ENCODE measurements at regions not wholly inside any gene's neighbourhood (a gene's known extent, or its start where the extent isn't known, plus 50 kb on each side); places are given as distances from the start of the nearest gene placed in this dataset.
A peak's percentile ranks its signal among the peaks of the same experiment; 100 is the strongest.
"Not testable (repeated sequence)": the region's sequence is repeated elsewhere in the genome, so short reads cannot be mapped to it uniquely, and the experiment has no call there.

DNA sequence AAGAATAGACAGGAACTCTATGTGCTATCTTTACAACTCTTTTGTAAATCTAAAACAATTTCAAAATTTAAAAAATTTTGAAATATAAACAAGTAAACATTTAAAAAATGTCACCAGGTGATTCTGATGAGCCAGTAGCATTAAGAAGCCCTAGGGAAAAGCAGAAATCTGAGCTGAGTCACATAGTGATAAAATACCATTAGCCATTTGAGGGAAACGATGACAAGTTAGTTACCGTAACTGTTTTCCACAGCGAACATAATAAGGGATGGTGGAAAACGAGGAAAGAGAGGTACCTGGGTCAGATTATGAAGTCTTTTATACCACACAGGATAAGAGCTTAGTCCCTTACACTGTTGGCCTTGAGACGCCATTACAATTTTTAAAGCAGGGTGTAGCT is 55.5 kb downstream of the PRR15 start:
- peak; percentile 34 for DNase-seq (ENCODE audit: low read depth)

DNA sequence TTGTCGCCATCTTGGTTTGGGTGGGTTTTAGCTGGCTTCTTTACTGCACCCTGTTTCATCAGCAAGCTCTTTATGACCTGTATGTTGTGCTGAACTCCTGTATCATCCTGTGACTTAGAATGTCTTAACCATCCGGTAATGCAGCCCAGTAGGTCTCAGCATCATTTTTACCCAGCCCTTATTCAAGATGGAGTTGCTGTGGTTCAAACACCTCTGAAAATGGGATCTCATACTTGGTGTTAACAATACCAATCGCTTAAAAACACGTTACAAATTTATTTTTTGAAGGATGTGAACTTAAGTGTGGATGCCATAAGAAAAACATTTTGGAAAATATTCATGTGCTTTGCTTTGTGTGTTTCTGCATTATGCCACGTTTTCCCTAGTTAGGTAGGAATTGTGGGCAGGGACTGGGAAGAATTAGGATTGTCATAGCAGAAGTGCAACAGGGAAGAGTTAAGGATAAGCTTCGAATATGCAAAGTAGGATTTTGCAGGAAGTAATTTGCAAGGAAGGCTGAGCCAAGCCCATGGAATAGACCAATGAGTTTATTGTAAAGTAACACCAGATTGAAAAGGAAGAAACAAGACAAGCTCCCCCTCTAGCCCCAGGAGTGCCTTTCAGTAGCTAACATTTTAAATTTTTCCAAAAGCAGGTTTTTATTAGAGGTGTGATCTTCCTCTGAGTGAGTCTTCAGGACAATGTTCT is 56.4 kb downstream of the PRR15 start:
- no peak for DNase-seq (ENCODE audit: low read depth)

DNA sequence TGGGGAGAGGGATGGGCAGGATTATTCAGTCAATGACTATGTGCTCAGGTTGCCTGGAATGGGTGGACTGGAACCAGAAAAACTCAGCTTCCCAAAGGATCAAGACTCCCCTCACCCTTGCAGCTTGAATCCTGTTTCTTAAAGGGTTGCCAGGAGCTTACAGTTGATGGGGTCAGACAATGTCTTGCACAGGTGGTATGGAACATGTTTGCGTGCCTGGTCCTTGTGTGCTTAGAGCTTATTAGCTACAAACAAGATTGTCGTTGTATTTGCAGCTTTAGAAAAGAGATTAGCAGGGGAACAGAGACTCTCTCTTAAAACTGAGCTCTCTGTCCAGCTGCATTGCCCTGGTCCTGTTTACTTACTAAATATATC is 56.9 kb downstream of the PRR15 start:
- no peak for DNase-seq (ENCODE audit: low read depth)

DNA sequence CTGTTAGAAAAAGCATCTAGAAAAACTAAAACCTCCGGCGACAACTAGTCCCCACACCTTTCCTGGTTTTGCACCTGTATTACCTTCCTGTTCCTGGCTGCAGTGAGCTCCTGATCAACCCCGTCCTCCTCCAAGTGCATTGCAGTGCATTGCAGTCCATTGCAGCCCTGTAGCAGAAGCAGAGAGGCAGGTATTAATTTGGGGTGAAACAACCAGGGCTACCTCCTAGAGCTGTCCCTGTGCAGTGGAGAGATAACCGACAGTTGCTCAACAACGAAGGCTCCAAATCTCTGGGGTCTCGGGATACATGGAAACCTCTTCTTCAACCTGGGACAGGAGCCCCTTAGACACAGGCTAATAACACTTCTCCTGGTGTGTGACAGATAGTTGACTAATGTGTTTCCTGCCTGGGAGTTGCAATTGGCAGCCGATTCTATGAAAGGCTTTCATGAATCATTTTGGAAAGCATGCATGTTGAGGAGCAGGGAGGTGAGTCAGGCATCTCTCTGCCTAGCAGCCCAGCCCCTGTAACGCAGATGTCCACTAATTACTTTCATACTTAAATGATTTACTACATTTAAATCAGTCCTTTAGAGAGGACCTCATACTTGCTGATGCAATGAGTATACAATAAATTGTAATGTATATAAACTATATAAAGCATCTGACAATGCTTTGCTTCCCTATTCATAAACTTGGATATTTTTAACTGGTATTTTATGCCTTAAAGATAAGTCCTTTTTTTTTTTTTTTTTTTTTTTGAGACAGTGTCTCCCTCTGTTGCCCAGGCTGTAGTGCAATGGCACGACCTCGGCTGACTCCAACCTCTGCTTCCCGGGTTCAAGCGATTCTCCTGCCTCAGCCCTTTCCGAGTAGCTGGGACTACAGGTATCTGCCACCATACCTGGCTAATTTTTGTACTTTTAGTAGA is 59.0 kb downstream of the PRR15 start:
- peak; percentile 94 for DNase-seq (ENCODE audit: low read depth)

DNA sequence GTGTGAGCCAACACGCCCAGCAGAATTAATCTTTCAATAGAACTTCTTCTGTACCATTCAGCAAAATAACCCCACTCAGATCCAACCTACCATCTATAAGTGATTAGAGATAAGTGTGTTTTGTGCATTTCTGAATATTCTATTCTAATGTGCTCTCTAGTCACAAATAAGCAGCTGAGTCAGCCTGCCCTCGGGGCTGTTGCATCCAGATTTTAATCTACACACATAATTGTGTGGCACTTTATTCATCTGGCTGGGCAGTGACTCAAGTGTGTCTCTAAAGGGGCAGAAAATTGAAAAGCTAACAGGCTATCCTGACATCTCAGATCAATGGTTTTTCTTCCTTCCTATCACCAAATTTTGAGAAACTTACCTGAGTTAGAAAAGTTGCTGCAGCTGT is 60.3 kb downstream of the PRR15 start:
- DNase-seq (ENCODE audit: low read depth), result peak; percentile 93

DNA sequence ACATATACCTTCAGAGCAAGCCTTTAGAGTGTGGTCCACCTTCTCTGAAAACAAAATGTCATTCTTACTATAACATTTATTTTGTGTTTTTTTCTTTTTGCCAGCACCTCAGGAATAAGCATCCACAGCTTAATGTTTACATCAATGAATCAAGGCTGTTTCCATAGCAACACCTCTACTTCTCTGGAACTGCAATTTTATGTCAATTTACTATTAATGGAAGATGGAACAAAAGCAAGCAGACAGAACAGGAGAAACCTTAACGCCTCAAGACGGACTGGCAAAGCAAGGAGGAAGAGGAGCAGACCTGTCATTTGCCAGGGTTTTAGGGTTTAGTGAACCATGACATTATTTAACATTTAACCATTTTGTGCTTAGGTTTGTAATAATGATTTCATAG is 63.1 kb downstream of the PRR15 start:
- DNase-seq (ENCODE audit: low read depth), result no peak

- DNase-seq (ENCODE audit: low read depth), result no peak
These were observed 64.0 kb downstream of the PRR15 start for GRCh38 chr7:29627631-29628030.

GRCh38 chr7:29629507-29629906 is 65.9 kb downstream of the PRR15 start:
- DNase-seq (ENCODE audit: low read depth), result no peak

DNA sequence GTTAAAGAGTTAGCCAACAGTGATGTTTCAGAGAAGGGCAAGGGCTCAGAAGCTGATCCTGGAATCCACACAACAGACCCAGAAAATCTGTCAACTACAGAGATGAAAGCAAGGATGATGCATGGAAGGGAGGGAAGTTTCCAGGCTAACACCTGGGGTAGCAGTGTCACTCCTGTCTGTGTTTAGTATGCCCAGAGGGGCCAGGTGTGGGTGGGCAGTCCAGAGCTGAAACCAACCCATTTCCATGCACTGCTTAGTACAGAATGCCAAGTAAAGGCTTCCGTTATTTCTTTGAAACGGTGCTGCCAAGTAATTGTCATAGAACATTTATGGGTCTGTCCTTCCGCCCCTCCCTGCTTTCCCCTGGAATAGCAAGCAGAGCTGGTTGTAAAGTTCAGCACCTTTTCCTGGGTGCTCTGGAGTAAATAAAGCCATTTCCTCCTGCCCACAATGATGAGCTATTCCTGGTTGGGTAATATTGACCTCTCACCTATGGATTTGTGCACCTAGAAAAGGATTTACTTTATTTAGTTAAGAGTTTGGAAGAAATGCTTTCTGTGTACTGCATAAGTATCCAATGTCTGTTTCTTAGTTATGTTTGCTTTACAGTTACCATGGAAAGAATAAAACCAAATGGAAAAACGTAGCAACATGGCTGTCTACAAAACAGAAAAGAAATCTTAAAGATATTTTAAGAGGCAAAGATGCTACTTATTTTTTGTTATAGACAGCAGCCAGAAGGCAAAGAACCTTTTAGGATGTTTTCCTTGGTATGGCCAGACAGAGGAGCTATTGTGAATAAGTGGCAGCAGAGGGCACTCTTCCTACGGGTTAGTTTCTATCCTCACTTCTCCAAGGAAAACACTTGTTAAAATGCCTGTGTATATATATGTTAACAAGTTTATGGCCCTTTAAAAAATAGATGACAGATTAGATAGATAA is 71.7 kb downstream of the PRR15 start:
- DNase-seq (ENCODE audit: low read depth), result peak; percentile 58

DNA sequence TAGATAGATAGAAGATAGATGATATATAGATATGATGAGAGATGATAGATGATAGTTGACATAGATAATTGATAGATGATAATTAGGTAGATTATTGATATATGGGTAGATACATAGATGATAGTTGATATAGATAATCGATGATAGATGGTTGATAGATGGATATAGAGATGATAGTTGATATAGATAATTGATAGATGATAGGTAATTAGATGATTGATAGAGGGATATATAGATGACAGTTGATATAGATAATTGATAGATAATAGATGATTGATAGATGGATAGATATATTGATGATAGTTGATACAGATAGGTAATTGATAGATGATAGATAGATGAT is 72.3 kb downstream of the PRR15 start:
- DNase-seq (ENCODE audit: low read depth), result no peak

- no peak for DNase-seq (ENCODE audit: low read depth)
These were observed 73.7 kb downstream of the PRR15 start for GRCh38 chr7:29637374-29637773.

GRCh38 chr7:29638841-29639240 is 75.2 kb downstream of the PRR15 start:
- peak; percentile 40 for DNase-seq (ENCODE audit: low read depth)

GRCh38 chr7:29639386-29639785 is 75.8 kb downstream of the PRR15 start:
- DNase-seq (ENCODE audit: low read depth), result no peak

GRCh38 chr7:29639886-29640595 is 76.4 kb downstream of the PRR15 start:
- DNase-seq (ENCODE audit: low read depth), result no peak

DNA sequence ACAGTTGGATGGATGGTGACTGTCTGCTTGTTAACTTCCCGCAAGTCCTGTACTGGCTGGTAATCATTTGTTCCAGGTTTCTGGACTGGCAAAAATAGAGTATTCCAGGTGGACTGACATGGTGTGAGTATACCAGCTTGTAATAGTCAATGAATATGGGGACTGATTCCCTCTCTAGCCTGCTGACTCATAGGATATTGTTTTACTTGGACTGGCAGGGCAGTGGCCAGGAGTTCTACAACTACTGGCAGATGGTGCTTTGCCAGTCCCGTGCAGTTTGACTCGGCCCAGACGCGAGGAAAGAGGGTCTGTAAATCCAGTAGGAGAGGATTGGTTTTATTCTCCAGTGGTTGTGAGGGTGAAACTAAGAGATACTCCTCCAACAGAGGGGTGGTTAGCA is 78.0 kb downstream of the PRR15 start:
- peak; percentile 25 for DNase-seq (ENCODE audit: low read depth)

- peak; percentile 19 for DNase-seq (ENCODE audit: low read depth)
These were observed 79.0 kb downstream of the PRR15 start for GRCh38 chr7:29642494-29643155.

DNA sequence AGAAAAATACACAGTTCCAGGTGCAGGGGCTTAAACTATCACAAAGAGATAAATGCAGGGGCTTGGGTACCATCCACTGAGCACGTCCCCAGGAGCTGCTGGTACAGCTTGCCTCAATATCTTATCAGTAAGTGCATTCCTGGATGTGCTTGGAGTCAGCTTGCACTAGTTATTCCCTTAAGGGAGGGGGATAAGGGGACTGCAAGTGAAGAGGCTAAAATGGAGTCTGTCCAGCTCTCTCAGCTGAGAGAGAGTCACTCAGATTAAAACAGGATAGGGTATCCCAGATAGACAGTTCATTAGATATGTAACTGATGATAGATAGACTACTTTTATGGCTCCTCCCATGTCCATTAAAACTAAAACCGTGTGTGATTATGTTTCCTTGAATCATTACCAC is 82.5 kb downstream of the PRR15 start:
- not testable (repeated sequence) for DNase-seq (ENCODE audit: low read depth)

- DNase-seq (ENCODE audit: low read depth), result no peak
These were observed 83.5 kb downstream of the PRR15 start for GRCh38 chr7:29647020-29647654.

GRCh38 chr7:29647691-29648210 is 84.1 kb downstream of the PRR15 start:
- not testable (repeated sequence) for DNase-seq (ENCODE audit: low read depth)

DNA sequence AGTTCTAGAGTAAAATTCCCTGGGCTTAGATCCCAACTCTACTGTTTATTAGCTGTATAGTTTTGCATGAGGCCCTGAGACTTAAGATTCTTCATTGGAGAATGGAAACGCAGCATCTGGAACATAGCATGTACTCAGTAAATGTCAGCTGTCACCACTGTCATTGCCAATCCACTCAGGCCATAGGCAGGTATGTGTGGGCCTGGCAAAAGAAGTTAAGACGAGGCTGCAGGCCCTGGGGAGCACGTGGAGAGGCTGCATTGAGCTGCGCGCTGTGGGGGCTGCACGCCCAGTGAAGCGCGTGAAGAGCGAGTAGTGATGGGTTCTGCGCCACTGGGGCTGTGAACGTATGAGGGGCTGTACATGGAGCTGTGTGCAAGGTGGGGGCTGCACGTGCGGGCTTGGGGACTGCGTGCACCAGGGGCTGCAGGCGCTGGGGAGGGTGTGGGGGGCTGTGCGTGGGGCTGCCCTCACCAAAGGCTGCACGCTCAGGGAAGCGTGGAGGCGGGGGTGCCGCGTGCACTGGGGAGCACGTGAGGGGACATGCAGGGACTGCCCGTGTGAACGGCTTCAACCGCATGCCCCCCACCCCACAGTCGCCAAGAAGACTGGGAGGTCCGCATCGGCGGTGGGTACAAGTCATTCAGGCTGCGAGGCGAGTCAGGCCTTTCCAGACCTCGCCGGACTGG is 85.5 kb downstream of the PRR15 start:
- DNase-seq (ENCODE audit: low read depth), result no peak
